GM12892 (cell line): ENCODE measurements at regions not wholly inside any gene's neighbourhood (a gene's known extent, or its start where the extent isn't known, plus 50 kb on each side); places are given as distances from the start of the nearest gene placed in this dataset.

Experiments used
- POLR2A ChIP-seq: IDR thresholded peaks from 2 replicates; pipeline ENCODE4 v1.6.1; 2011; ENCODE audit warnings: low read depth, low read length, control low read depth
- POLR2AphosphoS5 ChIP-seq: IDR thresholded peaks from 2 replicates; pipeline ENCODE4 v1.6.1; 2011; ENCODE audit warnings: low read depth, low read length, control low read depth
- TAF1 ChIP-seq: IDR thresholded peaks from 2 replicates; pipeline ENCODE4 v1.6.1; 2011; ENCODE audit warnings: low read depth, mild to moderate bottlenecking, control low read depth, low read length, borderline replicate concordance

- TF ChIP-seq POLR2AphosphoS5 (no peak), POLR2A (no peak), TAF1 (no peak)
Observed at GRCh38 chr18:60162388-60162787, 210.2 kb downstream of the MC4R start.
